PC-9 (cell line): ENCODE measurements at regions not wholly inside any gene's neighbourhood (a gene's known extent, or its start where the extent isn't known, plus 50 kb on each side); places are given as distances from the start of the nearest gene placed in this dataset.

Source experiments
- BruUV-seq: library from RNA; stranded (reverse); fragments of 400-500 nt; replicated peaks from 2 replicates; lab custom pipeline; 2021; lab: Mats Ljungman, UMichigan
- CTCF ChIA-PET: fragments of 300-600 bp; sonication (Branson Sonifier 250); formaldehyde crosslinking; loops from one replicate; lab custom pipeline; 2022; ENCODE audit warnings: antibody characterized with exemption; lab: Charles Lee
- POLR2A ChIA-PET: fragments of 300-600 bp; sonication (Branson Sonifier 250); formaldehyde crosslinking; loops from one replicate; lab custom pipeline; 2022; ENCODE audit warnings: antibody characterized with exemption; ENCODE audit not compliant: unreplicated experiment; lab: Charles Lee
- DNase-seq, 2 experiments: peaks; one replicate each; pipeline versions ENCODE4 v3.0.0 to v3.0.0-alpha.2; 2015 to 2022; ENCODE audit warnings: mixed read lengths in 1 of 2
- H2AFZ ChIP-seq: fragments of 200-600 bp; sonication (generic); 2 replicates; pipeline ENCODE4 v1.8.1; 2017; ENCODE audit warnings: antibody characterized with exemption
- H3F3A ChIP-seq: fragments of 200-600 bp; sonication (generic); 2 replicates; pipeline ENCODE4 v1.8.1; 2017; ENCODE audit warnings: antibody characterized with exemption, mild to moderate bottlenecking, low read depth; ENCODE audit not compliant: insufficient read depth
- H3K27ac ChIP-seq: fragments of 200-600 bp; sonication (generic); 2 replicates; pipeline ENCODE4 v1.6.1; 2016; ENCODE audit warnings: mixed run types
- H3K27me3 ChIP-seq: fragments of 200-600 bp; sonication (generic); 2 replicates; pipeline ENCODE4 v1.6.1; 2016; ENCODE audit warnings: low read depth, mixed run types; ENCODE audit not compliant: insufficient read depth
- H3K36me3 ChIP-seq: fragments of 200-600 bp; sonication (generic); 2 replicates; pipeline ENCODE4 v1.6.1; 2016; ENCODE audit warnings: low read depth, mixed run types
- H3K4me1 ChIP-seq: fragments of 200-600 bp; sonication (generic); replicated peaks from 2 replicates; pipeline ENCODE4 v1.6.1; 2016; ENCODE audit warnings: mixed run types; ENCODE audit not compliant: insufficient read depth
- H3K4me2 ChIP-seq: fragments of 200-600 bp; sonication (generic); 2 replicates; pipeline ENCODE4 v1.6.1; 2017; ENCODE audit warnings: mixed run types
- H3K4me3 ChIP-seq: fragments of 200-600 bp; sonication (generic); 2 replicates; pipeline ENCODE4 v1.6.1; 2016; ENCODE audit warnings: mixed run types
- H3K79me2 ChIP-seq: fragments of 200-600 bp; sonication (generic); 2 replicates; pipeline ENCODE4 v1.6.1; 2017; ENCODE audit warnings: low read depth, mixed run types
- H3K9me2 ChIP-seq: fragments of 200-600 bp; sonication (generic); 2 replicates; pipeline ENCODE4 v1.8.1; 2017; ENCODE audit warnings: mild to moderate bottlenecking; ENCODE audit not compliant: insufficient read depth
- H3K9me3 ChIP-seq: fragments of 200-600 bp; sonication (generic); 2 replicates; pipeline ENCODE4 v1.8.1; 2016; ENCODE audit warnings: low read depth; ENCODE audit not compliant: insufficient read depth
- H4K20me1 ChIP-seq: fragments of 200-600 bp; sonication (generic); 2 replicates; pipeline ENCODE4 v1.8.1; 2017; ENCODE audit not compliant: insufficient read depth
- EZH2 ChIP-seq: fragments of 200-600 bp; sonication (generic); IDR thresholded peaks from 2 replicates; pipeline ENCODE4 v1.8.0; 2017; ENCODE audit warnings: antibody characterized with exemption, low read depth
- intact Hi-C: fragments of 100-400 bp; cut with micrococcal nuclease; formaldehyde crosslinking; loops from one replicate; pipeline ENCODE4 v1.10.0; 2022; ENCODE audit not compliant: unreplicated experiment
- TF ChIP-seq, protein P1 (sequence below): fragments of 200-600 bp; sonication (generic); conservative IDR thresholded peaks from 2 replicates; pipeline ENCODE4 v1.6.1; 2017; ENCODE audit warnings: mixed run types, antibody characterized with exemption, mild to moderate bottlenecking, moderate library complexity

DNA sequence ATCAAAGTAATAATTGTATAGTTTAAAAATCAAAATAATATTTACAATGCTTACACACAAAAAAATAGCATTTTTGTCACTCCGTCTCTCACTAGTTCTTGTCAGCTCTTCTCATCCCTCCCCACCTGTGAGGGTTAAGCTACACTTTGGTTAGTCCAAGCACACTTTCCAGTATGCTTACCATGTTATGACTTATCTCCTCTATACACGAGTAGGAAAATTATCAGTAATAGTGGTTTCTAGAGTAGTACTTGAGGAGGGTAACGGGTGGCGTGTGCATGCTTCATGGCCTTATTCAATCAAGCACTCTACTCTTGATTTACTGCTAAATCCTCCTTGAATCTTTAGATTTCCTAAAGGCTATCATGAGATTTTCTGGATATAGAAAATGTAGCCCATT, 443.7 kb downstream of the UTRN start:
- CTCF ChIA-PET: no interaction called here
- POLR2A ChIA-PET: no interaction called here
- Histone ChIP-seq H4K20me1 (no peaks in the 10 kb centered on the region), H3K79me2 (no peaks in the 10 kb centered on the region), H3K27me3 (no peaks in the 10 kb centered on the region), H2AFZ (no peak overlapping the region), H3K9me2 (no peaks in the 10 kb centered on the region), H3K4me1 (0 out of 2 replicates have a peak, but pooled peaks cover 3% of the 10 kb centered on the region), H3K4me3 (no peak overlapping the region), H3K27ac (no peak overlapping the region), H3K36me3 (peaks cover 12% of the 10 kb centered on the region), H3K9me3 (0 out of 2 replicates have a peak, but pooled peaks cover 4% of the 10 kb centered on the region), H3K4me2 (no peak overlapping the region), H3F3A (no peaks in the 10 kb centered on the region)
- TF ChIP-seq EZH2: no peak
- TF ChIP-seq, protein P1, sequence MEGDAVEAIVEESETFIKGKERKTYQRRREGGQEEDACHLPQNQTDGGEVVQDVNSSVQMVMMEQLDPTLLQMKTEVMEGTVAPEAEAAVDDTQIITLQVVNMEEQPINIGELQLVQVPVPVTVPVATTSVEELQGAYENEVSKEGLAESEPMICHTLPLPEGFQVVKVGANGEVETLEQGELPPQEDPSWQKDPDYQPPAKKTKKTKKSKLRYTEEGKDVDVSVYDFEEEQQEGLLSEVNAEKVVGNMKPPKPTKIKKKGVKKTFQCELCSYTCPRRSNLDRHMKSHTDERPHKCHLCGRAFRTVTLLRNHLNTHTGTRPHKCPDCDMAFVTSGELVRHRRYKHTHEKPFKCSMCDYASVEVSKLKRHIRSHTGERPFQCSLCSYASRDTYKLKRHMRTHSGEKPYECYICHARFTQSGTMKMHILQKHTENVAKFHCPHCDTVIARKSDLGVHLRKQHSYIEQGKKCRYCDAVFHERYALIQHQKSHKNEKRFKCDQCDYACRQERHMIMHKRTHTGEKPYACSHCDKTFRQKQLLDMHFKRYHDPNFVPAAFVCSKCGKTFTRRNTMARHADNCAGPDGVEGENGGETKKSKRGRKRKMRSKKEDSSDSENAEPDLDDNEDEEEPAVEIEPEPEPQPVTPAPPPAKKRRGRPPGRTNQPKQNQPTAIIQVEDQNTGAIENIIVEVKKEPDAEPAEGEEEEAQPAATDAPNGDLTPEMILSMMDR: no peak
- intact Hi-C loops: no loop called here
- no peak for DNase-seq
- no TSS peak for BruUV-seq

DNA sequence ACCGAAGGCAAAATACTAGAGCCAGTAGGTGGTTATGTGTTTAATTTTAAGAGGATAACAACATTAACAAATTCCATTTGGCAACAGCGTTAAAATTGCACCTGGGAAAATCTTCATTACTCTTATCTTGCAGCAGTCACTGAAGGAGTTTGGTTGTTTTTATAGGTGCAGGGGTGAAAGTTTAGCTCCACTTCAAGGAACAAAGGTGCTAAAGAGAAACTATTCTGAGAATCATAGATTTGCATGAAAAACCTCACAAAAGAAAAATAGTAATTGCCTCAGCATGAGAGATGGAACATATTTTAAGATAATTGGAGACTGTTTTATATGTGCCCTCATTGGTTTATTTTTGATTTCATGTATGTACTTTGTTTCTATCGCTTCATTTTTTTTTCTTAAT, 444.4 kb downstream of the UTRN start:
- no peaks in the 10 kb centered on the region for H3F3A ChIP-seq
- intact Hi-C loops: no loop called here
- 0 out of 2 replicates have a peak, but pooled peaks cover under 1% of the 10 kb centered on the region for H3K9me3 ChIP-seq
- no peak overlapping the region for H3K4me2 ChIP-seq
- ChIA-PET POLR2A (no interaction called here), CTCF (no interaction called here)
- no peaks in the 10 kb centered on the region for H3K9me2 ChIP-seq
- H3K79me2 ChIP-seq: no peaks in the 10 kb centered on the region
- no peak overlapping the region for H3K4me3 ChIP-seq
- no peaks in the 10 kb centered on the region for H3K27me3 ChIP-seq
- 0 out of 2 replicates have a peak, but pooled peaks cover 3% of the 10 kb centered on the region for H3K4me1 ChIP-seq
- H4K20me1 ChIP-seq: no peaks in the 10 kb centered on the region
- DNase-seq: no peak
- no TSS peak for BruUV-seq
- H3K36me3 ChIP-seq: peaks cover 12% of the 10 kb centered on the region
- TF ChIP-seq, protein P1: no peak
- TF ChIP-seq EZH2: no peak
- no peak overlapping the region for H2AFZ ChIP-seq
- no peak overlapping the region for H3K27ac ChIP-seq

DNA sequence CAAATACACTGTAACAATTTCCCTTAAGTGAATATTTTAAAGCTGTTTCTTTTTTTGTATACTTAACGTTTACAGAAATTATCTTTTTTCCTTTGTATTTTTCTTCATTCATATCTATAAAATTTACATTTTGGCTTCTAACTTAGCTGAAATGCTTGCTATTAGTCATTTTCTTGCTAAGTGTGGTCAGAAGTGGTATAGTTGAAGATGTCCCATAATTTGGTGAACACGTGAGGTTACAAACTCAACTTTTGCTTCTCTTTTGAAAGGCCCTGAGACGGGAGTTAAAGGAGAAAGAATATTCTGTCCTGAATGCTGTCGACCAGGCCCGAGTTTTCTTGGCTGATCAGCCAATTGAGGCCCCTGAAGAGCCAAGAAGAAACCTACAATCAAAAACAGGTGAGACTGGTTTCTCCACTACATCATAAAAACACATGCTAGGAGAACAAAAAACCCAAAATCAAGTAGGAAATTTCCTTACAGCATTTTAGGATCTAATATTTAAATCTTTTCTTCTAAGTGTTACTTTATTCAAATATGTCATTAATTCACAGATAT, 445.0 kb downstream of the UTRN start:
- 0 out of 2 replicates have a peak, but pooled peaks cover 3% of the 10 kb centered on the region for H3K4me1 ChIP-seq
- H3K27ac ChIP-seq: no peak overlapping the region
- H3K79me2 ChIP-seq: no peaks in the 10 kb centered on the region
- H3K36me3 ChIP-seq: peaks cover 12% of the 10 kb centered on the region
- ChIA-PET CTCF (no interaction called here), POLR2A (interaction anchor here (0.7 kb wide), 1 partner anchor 451 kb away, joined by 14 read pairs; no protein-coding TSS in a partner anchor)
- no peaks in the 10 kb centered on the region for H3K9me2 ChIP-seq
- DNase-seq: no peak
- no peaks in the 10 kb centered on the region for H3F3A ChIP-seq
- H3K4me2 ChIP-seq: no peak overlapping the region
- H3K4me3 ChIP-seq: no peak overlapping the region
- intact Hi-C loops: no loop called here
- no TSS peak for BruUV-seq
- H2AFZ ChIP-seq: no peak overlapping the region
- TF ChIP-seq, protein P1: no peak
- no peak for TF ChIP-seq EZH2
- no peaks in the 10 kb centered on the region for H3K27me3 ChIP-seq
- H3K9me3 ChIP-seq: no peaks in the 10 kb centered on the region
- no peaks in the 10 kb centered on the region for H4K20me1 ChIP-seq
